GOT3 (cell line): ENCODE measurements at regions not wholly inside any gene's neighbourhood (a gene's known extent, or its start where the extent isn't known, plus 50 kb on each side); places are given as distances from the start of the nearest gene placed in this dataset.

Experiments
- DNase-seq: peaks from one replicate; lab custom pipeline; 2025; ENCODE audit warnings: mixed read lengths; lab: John Stamatoyannopoulos, UW

GRCh38 chr6:56346958-56347357 lies 99.6 kb upstream of the COL21A1 start:
- DNase-seq = no peak

GRCh38 chr6:56345376-56345995 lies 98.1 kb upstream of the COL21A1 start:
- no peak for DNase-seq

GRCh38 chr6:56343295-56343694 lies 95.9 kb upstream of the COL21A1 start:
- no peak for DNase-seq

- DNase-seq = no peak
Observed at GRCh38 chr6:56339524-56339923, 92.1 kb upstream of the COL21A1 start.

- no peak for DNase-seq
Observed at GRCh38 chr6:56335726-56336125, 88.3 kb upstream of the COL21A1 start.

GRCh38 chr6:56334937-56335336 lies 87.6 kb upstream of the COL21A1 start:
- DNase-seq = no peak

GRCh38 chr6:56329271-56330050 lies 82.1 kb upstream of the COL21A1 start:
- DNase-seq = no peak

GRCh38 chr6:56328728-56329090 lies 81.3 kb upstream of the COL21A1 start:
- DNase-seq = no peak

GRCh38 chr6:56327946-56328727 lies 80.8 kb upstream of the COL21A1 start:
- DNase-seq = no peak

- DNase-seq = no peak
Observed at GRCh38 chr6:56324396-56324795, 77.0 kb upstream of the COL21A1 start.

- no peak for DNase-seq
Observed at GRCh38 chr6:56318851-56319250, 71.5 kb upstream of the COL21A1 start.

GRCh38 chr6:56314683-56315523 lies 67.5 kb upstream of the COL21A1 start:
- no peak for DNase-seq

- no peak for DNase-seq
Observed at GRCh38 chr6:56311533-56312448, 64.4 kb upstream of the COL21A1 start.

GRCh38 chr6:56311061-56311460 lies 63.7 kb upstream of the COL21A1 start:
- DNase-seq = no peak

- no peak for DNase-seq
Observed at GRCh38 chr6:56310241-56310640, 62.9 kb upstream of the COL21A1 start.

- no peak for DNase-seq
Observed at GRCh38 chr6:56299916-56300315, 52.5 kb upstream of the COL21A1 start.

GRCh38 chr6:56297022-56297989 lies 49.9 kb upstream of the COL21A1 start:
- DNase-seq = no peak
